ENCODE measurements at regions not wholly inside any gene's neighbourhood (a gene's known extent, or its start where the extent isn't known, plus 50 kb on each side); places are given as distances from the start of the nearest gene placed in this dataset.

DNA sequence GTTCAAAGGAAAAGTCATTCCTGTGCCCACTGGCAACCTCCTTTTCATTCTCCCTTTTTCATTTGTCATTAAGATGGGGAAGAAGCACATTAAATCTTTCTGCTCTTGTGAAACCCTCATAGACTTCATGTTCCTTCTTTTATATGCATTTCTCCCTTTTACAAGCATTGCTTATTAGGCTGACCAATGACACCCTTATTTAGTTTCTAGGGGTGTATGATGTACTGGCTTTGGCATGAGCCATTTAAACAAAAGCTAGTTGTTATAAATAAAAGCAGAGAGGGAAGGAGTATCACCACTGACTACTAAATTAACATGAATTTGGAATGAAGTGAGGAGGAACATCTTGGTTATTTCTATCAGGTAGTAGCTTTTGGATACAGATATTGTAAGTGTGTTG is 68.2 kb upstream of the PCDH9 start:
- Histone ChIP-seq H3K27me3 (ENCODE audit: insufficient read depth) (no peaks in the 10 kb centered on the region), H4K20me1 (ENCODE audit: insufficient read depth) (no peaks in the 10 kb centered on the region), H3K36me3 (replicated peaks in 1 of 2; ENCODE audit: control insufficient read depth in 1 of 2, insufficient read depth in 2 of 2, low read length in 1 of 2) (no peaks in the 10 kb centered on the region), H3K9ac (no peak overlapping the region), H3K4me1 (ENCODE audit: control insufficient read depth in 1 of 2, insufficient read depth in 2 of 2, low read depth in 1 of 2, low read length in 1 of 2) (peaks cover 0 to 2% of the 10 kb centered on the region in 2 experiments; a peak in 1 of 4 replicates), H3K4me3 (ENCODE audit: low read depth in 2 of 2, low read length in 1 of 2) (no peak overlapping the region), H3K9me2 (no peaks in the 10 kb centered on the region), H3K27ac (ENCODE audit: low read depth in 2 of 2, low read length in 1 of 2) (no peak overlapping the region), H2AFZ (ENCODE audit: low read depth) (no peak overlapping the region), H3F3A (replicated peaks; ENCODE audit: insufficient read depth) (peaks cover 10% of the 10 kb centered on the region), H3K4me2 (no peak overlapping the region), H3K79me2 (ENCODE audit: insufficient read depth) (no peaks in the 10 kb centered on the region), H3K9me3 (no peaks in the 10 kb centered on the region)
- TF ChIP-seq POLR2AphosphoS5 (IDR thresholded peaks at IDR 0.05; ENCODE audit: low read depth, low read length) (no peak), MAX (IDR thresholded peaks at IDR 0.05; ENCODE audit: low read depth) (no peak), ELF1 (IDR thresholded peaks at IDR 0.05) (no peak), TCF12 (IDR thresholded peaks at IDR 0.05) (no peak), MEF2A (IDR thresholded peaks at IDR 0.05; ENCODE audit: borderline replicate concordance, low read depth) (no peak), EP300 (IDR thresholded peaks at IDR 0.05; ENCODE audit: borderline replicate concordance in 1 of 2, low read depth in 1 of 2, low read length in 1 of 2) (no peak), SIN3A (IDR thresholded peaks at IDR 0.05; ENCODE audit: borderline replicate concordance, low read depth, low read length) (no peak), RCOR1 (IDR thresholded peaks at IDR 0.05; ENCODE audit: low read length) (no peak), YY1 (IDR thresholded peaks at IDR 0.05; ENCODE audit: low read depth) (no peak), FOXJ3 (CRISPR knock-in tag; IDR thresholded peaks at IDR 0.05) (no peak), MXI1 (IDR thresholded peaks at IDR 0.05; ENCODE audit: low read depth, low read length) (no peak), CTCF (IDR thresholded peaks at IDR 0.05) (no peak)
- TF ChIP-seq, protein P1, sequence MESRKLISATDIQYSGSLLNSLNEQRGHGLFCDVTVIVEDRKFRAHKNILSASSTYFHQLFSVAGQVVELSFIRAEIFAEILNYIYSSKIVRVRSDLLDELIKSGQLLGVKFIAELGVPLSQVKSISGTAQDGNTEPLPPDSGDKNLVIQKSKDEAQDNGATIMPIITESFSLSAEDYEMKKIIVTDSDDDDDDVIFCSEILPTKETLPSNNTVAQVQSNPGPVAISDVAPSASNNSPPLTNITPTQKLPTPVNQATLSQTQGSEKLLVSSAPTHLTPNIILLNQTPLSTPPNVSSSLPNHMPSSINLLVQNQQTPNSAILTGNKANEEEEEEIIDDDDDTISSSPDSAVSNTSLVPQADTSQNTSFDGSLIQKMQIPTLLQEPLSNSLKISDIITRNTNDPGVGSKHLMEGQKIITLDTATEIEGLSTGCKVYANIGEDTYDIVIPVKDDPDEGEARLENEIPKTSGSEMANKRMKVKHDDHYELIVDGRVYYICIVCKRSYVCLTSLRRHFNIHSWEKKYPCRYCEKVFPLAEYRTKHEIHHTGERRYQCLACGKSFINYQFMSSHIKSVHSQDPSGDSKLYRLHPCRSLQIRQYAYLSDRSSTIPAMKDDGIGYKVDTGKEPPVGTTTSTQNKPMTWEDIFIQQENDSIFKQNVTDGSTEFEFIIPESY (IDR thresholded peaks at IDR 0.05; ENCODE audit: borderline replicate concordance, low read depth), result no peak
- TF ChIP-seq, protein P2, sequence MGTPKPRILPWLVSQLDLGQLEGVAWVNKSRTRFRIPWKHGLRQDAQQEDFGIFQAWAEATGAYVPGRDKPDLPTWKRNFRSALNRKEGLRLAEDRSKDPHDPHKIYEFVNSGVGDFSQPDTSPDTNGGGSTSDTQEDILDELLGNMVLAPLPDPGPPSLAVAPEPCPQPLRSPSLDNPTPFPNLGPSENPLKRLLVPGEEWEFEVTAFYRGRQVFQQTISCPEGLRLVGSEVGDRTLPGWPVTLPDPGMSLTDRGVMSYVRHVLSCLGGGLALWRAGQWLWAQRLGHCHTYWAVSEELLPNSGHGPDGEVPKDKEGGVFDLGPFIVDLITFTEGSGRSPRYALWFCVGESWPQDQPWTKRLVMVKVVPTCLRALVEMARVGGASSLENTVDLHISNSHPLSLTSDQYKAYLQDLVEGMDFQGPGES (IDR thresholded peaks at IDR 0.05; ENCODE audit: low read depth, low read length), result no peak
- no peak for DNase-seq
- CTCF ChIA-PET, result no interaction called here
- POLR2A ChIA-PET, result no interaction called here

- no peaks in the 10 kb centered on the region for H3K36me3 ChIP-seq (replicated peaks in 1 of 2; ENCODE audit: control insufficient read depth in 1 of 2, insufficient read depth in 2 of 2, low read length in 1 of 2)
- no peak for TF ChIP-seq RCOR1 (IDR thresholded peaks at IDR 0.05; ENCODE audit: low read length)
- ChIA-PET CTCF (no interaction called here), POLR2A (no interaction called here)
- H3K9me3 ChIP-seq, result no peaks in the 10 kb centered on the region
- H3K27me3 ChIP-seq (ENCODE audit: insufficient read depth), result no peaks in the 10 kb centered on the region
- no peaks in the 10 kb centered on the region for H3K9me2 ChIP-seq
- H3K79me2 ChIP-seq (ENCODE audit: insufficient read depth), result no peaks in the 10 kb centered on the region
- no peak overlapping the region for H3K4me2 ChIP-seq
- H3K4me3 ChIP-seq (ENCODE audit: low read depth in 2 of 2, low read length in 1 of 2), result no peak overlapping the region
- no peak overlapping the region for H3K27ac ChIP-seq (ENCODE audit: low read depth in 2 of 2, low read length in 1 of 2)
- H2AFZ ChIP-seq (ENCODE audit: low read depth), result no peak overlapping the region
- no peak overlapping the region for H3K9ac ChIP-seq
- peaks cover 10% of the 10 kb centered on the region for H3F3A ChIP-seq (replicated peaks; ENCODE audit: insufficient read depth)
- no peaks in the 10 kb centered on the region for H3K4me1 ChIP-seq (ENCODE audit: control insufficient read depth in 1 of 2, insufficient read depth in 2 of 2, low read depth in 1 of 2, low read length in 1 of 2)
- 74% methylated on average over 2 of the region's 2 CpGs for WGBS (ENCODE audit: low lambda C conversion rate)
- no peaks in the 10 kb centered on the region for H4K20me1 ChIP-seq (ENCODE audit: insufficient read depth)
- no peak for DNase-seq
Observed at GRCh38 chr13:67296511-67296910, 66.4 kb upstream of the PCDH9 start.

All from SK-N-SH (cell line).